KMS-11 (cell line): ENCODE measurements at regions not wholly inside any gene's neighbourhood (a gene's known extent, or its start where the extent isn't known, plus 50 kb on each side); places are given as distances from the start of the nearest gene placed in this dataset.

ENCODE experiments used
- H2AFZ ChIP-seq: fragments of 200-600 bp; sonication (generic); 2 replicates; pipeline ENCODE4 v1.6.1; 2016; ENCODE audit warnings: antibody characterized with exemption, mixed run types, low read depth
- H3K27ac ChIP-seq: fragments of 200-600 bp; sonication (generic); 2 replicates; pipeline ENCODE4 v1.6.1; 2016; ENCODE audit warnings: mild to moderate bottlenecking, mixed run types
- H3K27me3 ChIP-seq: fragments of 200-600 bp; sonication (generic); 2 replicates; pipeline ENCODE4 v1.6.1; 2017; ENCODE audit warnings: mild to moderate bottlenecking, low read depth, mixed run types, moderate library complexity; ENCODE audit not compliant: insufficient read depth
- H3K36me3 ChIP-seq: fragments of 200-600 bp; sonication (generic); 2 replicates; pipeline ENCODE4 v1.6.1; 2017; ENCODE audit warnings: mild to moderate bottlenecking, mixed run types; ENCODE audit not compliant: insufficient read depth
- H3K4me1 ChIP-seq: fragments of 200-600 bp; sonication (generic); 2 replicates; pipeline ENCODE4 v1.6.1; 2016; ENCODE audit warnings: mild to moderate bottlenecking, low read depth, mixed run types; ENCODE audit not compliant: poor library complexity, severe bottlenecking
- H3K4me2 ChIP-seq: fragments of 200-600 bp; sonication (generic); 2 replicates; pipeline ENCODE4 v1.7.0; 2016; ENCODE audit warnings: mild to moderate bottlenecking, mixed run types
- H3K4me3 ChIP-seq: fragments of 200-600 bp; sonication (generic); IDR thresholded peaks from 2 replicates; pipeline ENCODE4 v1.6.1; 2017; ENCODE audit warnings: low read depth, low read length, mixed read lengths; ENCODE audit not compliant: insufficient read depth
- H3K79me2 ChIP-seq: fragments of 200-600 bp; sonication (generic); 2 replicates; pipeline ENCODE4 v1.6.1; 2016; ENCODE audit warnings: low read depth, mixed run types; ENCODE audit not compliant: insufficient read depth
- H3K9ac ChIP-seq: fragments of 200-600 bp; sonication (generic); 2 replicates; pipeline ENCODE4 v1.6.1; 2016; ENCODE audit warnings: mild to moderate bottlenecking, mixed run types
- H4K20me1 ChIP-seq: fragments of 200-600 bp; sonication (generic); 2 replicates; pipeline ENCODE4 v1.6.1; 2016; ENCODE audit warnings: mild to moderate bottlenecking, mixed run types; ENCODE audit not compliant: insufficient read depth
- CTCF ChIP-seq: fragments of 200-600 bp; sonication (generic); conservative IDR thresholded peaks from 2 replicates; pipeline ENCODE4 v1.6.1; 2017; ENCODE audit warnings: low read depth, mild to moderate bottlenecking, antibody characterized with exemption, low read length, moderate library complexity, mixed read lengths

GRCh38 chr3:43957553-43957952 lies 266.8 kb downstream of the ABHD5 start:
- Histone ChIP-seq H3K9ac (no peak overlapping the region), H4K20me1 (no peaks in the 10 kb centered on the region), H3K27ac (no peak overlapping the region), H3K36me3 (no peaks in the 10 kb centered on the region), H3K79me2 (no peaks in the 10 kb centered on the region), H3K4me1 (peaks cover 16% of the 10 kb centered on the region), H2AFZ (no peak overlapping the region), H3K4me2 (0 out of 2 replicates have a peak overlapping the region, but pooled peaks have one; percentile 19), H3K27me3 (no peaks in the 10 kb centered on the region), H3K4me3 (no peak overlapping the region)
- TF ChIP-seq CTCF, result no peak

GRCh38 chr3:43958005-43958770 lies 267.4 kb downstream of the ABHD5 start:
- no peaks in the 10 kb centered on the region for H3K36me3 ChIP-seq
- no peak for TF ChIP-seq CTCF
- no peaks in the 10 kb centered on the region for H3K79me2 ChIP-seq
- 0 out of 2 replicates have a peak overlapping the region, but pooled peaks have one; percentile 19 for H3K4me2 ChIP-seq
- no peak overlapping the region for H3K4me3 ChIP-seq
- H4K20me1 ChIP-seq, result no peaks in the 10 kb centered on the region
- no peaks in the 10 kb centered on the region for H3K27me3 ChIP-seq
- peaks cover 16% of the 10 kb centered on the region for H3K4me1 ChIP-seq
- H2AFZ ChIP-seq, result no peak overlapping the region
- H3K27ac ChIP-seq, result no peak overlapping the region
- no peak overlapping the region for H3K9ac ChIP-seq

GRCh38 chr3:43958973-43959372 lies 268.2 kb downstream of the ABHD5 start:
- Histone ChIP-seq H3K79me2 (no peaks in the 10 kb centered on the region), H4K20me1 (no peaks in the 10 kb centered on the region), H3K36me3 (no peaks in the 10 kb centered on the region), H3K9ac (no peak overlapping the region), H2AFZ (no peak overlapping the region), H3K4me1 (peaks cover 16% of the 10 kb centered on the region), H3K27ac (no peak overlapping the region), H3K27me3 (no peaks in the 10 kb centered on the region), H3K4me3 (no peak overlapping the region), H3K4me2 (no peak overlapping the region)
- no peak for TF ChIP-seq CTCF

GRCh38 chr3:43959498-43960447 lies 269.0 kb downstream of the ABHD5 start:
- H2AFZ ChIP-seq, result no peak overlapping the region
- no peak overlapping the region for H3K4me3 ChIP-seq

More at GRCh38 chr3:43959498-43960447, 269.0 kb downstream of the ABHD5 start:
- Histone ChIP-seq H3K9ac (no peak overlapping the region), H3K36me3 (no peaks in the 10 kb centered on the region), H3K79me2 (no peaks in the 10 kb centered on the region), H3K27me3 (no peaks in the 10 kb centered on the region), H3K4me2 (no peak overlapping the region), H3K27ac (no peak overlapping the region), H4K20me1 (no peaks in the 10 kb centered on the region), H3K4me1 (peaks cover 16% of the 10 kb centered on the region)
- no peak for TF ChIP-seq CTCF
